Activated CD4-positive, alpha-beta T cell treated with anti-CD3 and anti-CD28 coated beads, Interleukin-2, amount 50 U/mL, for 16 hours (primary cell): ENCODE measurements at regions not wholly inside any gene's neighbourhood (a gene's known extent, or its start where the extent isn't known, plus 50 kb on each side); places are given as distances from the start of the nearest gene placed in this dataset.
"Not testable (repeated sequence)": the region's sequence is repeated elsewhere in the genome, so short reads cannot be mapped to it uniquely, and the experiment has no call there.

ENCODE experiments used
- DNase-seq: peaks from one replicate; pipeline ENCODE4 v3.0.0-alpha.2; 2020

GRCh38 chr5:19274578-19274977 is 713.4 kb downstream of the CDH18 start:
- DNase-seq, result no peak

GRCh38 chr5:19285286-19285685 is 702.7 kb downstream of the CDH18 start:
- no peak for DNase-seq

GRCh38 chr5:19287548-19288277 is 700.3 kb downstream of the CDH18 start:
- DNase-seq, result not testable (repeated sequence)

- not testable (repeated sequence) for DNase-seq
These were observed 699.7 kb downstream of the CDH18 start for GRCh38 chr5:19288311-19288710.

- DNase-seq, result no peak
These were observed 690.1 kb downstream of the CDH18 start for GRCh38 chr5:19297934-19298333.

GRCh38 chr5:19301271-19301670 is 686.7 kb downstream of the CDH18 start:
- DNase-seq, result no peak

- DNase-seq, result no peak
These were observed 673.2 kb downstream of the CDH18 start for GRCh38 chr5:19314840-19315239.

- DNase-seq, result no peak
These were observed 668.7 kb downstream of the CDH18 start for GRCh38 chr5:19319252-19319651.

- no peak for DNase-seq
These were observed 665.1 kb downstream of the CDH18 start for GRCh38 chr5:19322716-19323485.

GRCh38 chr5:19334278-19334677 is 653.7 kb downstream of the CDH18 start:
- no peak for DNase-seq

GRCh38 chr5:19342942-19343341 is 645.1 kb downstream of the CDH18 start:
- no peak for DNase-seq

GRCh38 chr5:19352120-19352519 is 635.9 kb downstream of the CDH18 start:
- no peak for DNase-seq

GRCh38 chr5:19369048-19369447 is 619.0 kb downstream of the CDH18 start:
- DNase-seq, result no peak

GRCh38 chr5:19369561-19369960 is 618.4 kb downstream of the CDH18 start:
- DNase-seq, result no peak

- DNase-seq, result no peak
These were observed 617.2 kb downstream of the CDH18 start for GRCh38 chr5:19370655-19371386.

GRCh38 chr5:19388391-19388790 is 599.6 kb downstream of the CDH18 start:
- no peak for DNase-seq

- DNase-seq, result no peak
These were observed 587.0 kb downstream of the CDH18 start for GRCh38 chr5:19401032-19401431.

GRCh38 chr5:19406576-19407365 is 581.2 kb downstream of the CDH18 start:
- DNase-seq, result no peak

GRCh38 chr5:19408149-19408548 is 579.9 kb downstream of the CDH18 start:
- no peak for DNase-seq

- no peak for DNase-seq
These were observed 576.1 kb downstream of the CDH18 start for GRCh38 chr5:19411936-19412335.
